PC-9 (cell line): ENCODE measurements at regions not wholly inside any gene's neighbourhood (a gene's known extent, or its start where the extent isn't known, plus 50 kb on each side); places are given as distances from the start of the nearest gene placed in this dataset.

Experiments
- CTCF ChIP-seq: fragments of 200-600 bp; sonication (generic); conservative IDR thresholded peaks from 2 replicates; pipeline ENCODE4 v1.6.1; 2017; ENCODE audit warnings: mixed run types, antibody characterized with exemption, mild to moderate bottlenecking, moderate library complexity
- EZH2 ChIP-seq: fragments of 200-600 bp; sonication (generic); IDR thresholded peaks from 2 replicates; pipeline ENCODE4 v1.8.0; 2017; ENCODE audit warnings: antibody characterized with exemption, low read depth

DNA sequence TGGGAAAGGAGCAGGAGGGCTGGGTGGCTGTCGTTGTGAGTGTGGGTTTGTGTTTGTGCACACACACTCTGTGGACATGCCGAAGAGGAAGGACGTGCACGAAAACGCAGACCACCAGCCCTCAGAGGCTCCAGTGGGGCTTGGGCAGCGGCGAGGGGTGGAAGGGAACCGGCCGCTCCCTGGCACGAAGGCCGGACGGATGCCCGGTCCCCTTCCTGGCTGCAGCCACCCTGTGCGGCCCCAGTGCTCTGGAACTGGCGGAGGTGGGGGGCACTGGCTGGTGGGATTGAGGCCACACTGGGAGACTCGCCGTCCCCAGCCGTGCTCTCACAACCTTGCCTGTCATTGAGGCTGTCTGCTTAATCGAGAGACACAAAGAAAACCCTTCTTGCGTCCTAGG, 852.6 kb upstream of the SALL3 start:
- TF ChIP-seq CTCF: no peak
- no peak for TF ChIP-seq EZH2
